H1 (cell line): ENCODE measurements at regions not wholly inside any gene's neighbourhood (a gene's known extent, or its start where the extent isn't known, plus 50 kb on each side); places are given as distances from the start of the nearest gene placed in this dataset.

Experiments
- CTCF ChIA-PET: fragments of 300-600 bp; sonication (Branson Sonifier 250); formaldehyde crosslinking; loops from one replicate; lab custom pipeline; 2021; ENCODE audit not compliant: partially characterized antibody; lab: Charles Lee
- POLR2A ChIA-PET: fragments of 300-600 bp; sonication (Branson Sonifier 250); formaldehyde crosslinking; loops from one replicate; lab custom pipeline; 2021; ENCODE audit warnings: inconsistent platforms; ENCODE audit not compliant: partially characterized antibody; lab: Charles Lee
- DNase-seq, 2 experiments: peaks; one replicate each; pipeline versions ENCODE4 v3.0.0 to v3.0.0-alpha.2; 2010 to 2022; ENCODE audit warnings: low spot score in 2 of 2, low read depth in 1 of 2, mixed read lengths in 1 of 2
- FAIRE-seq: peaks from 2 replicates; lab custom pipeline; 2011; peaks lifted over from hg19 to GRCh38; lab: Jason Lieb, UNC
- H2AFZ ChIP-seq: 2 replicates; pipeline ENCODE4 v1.8.1; 2012; ENCODE audit warnings: low read length, inconsistent platforms
- H2AK5ac ChIP-seq: 2 replicates; pipeline ENCODE4 v1.6.1; 2013; ENCODE audit warnings: low read depth, low read length
- H2BK120ac ChIP-seq: replicated peaks from 2 replicates; pipeline ENCODE3; 2013; ENCODE audit warnings: low read depth, low read length, inconsistent platforms
- H2BK12ac ChIP-seq: 2 replicates; pipeline ENCODE4 v1.6.1; 2013; ENCODE audit warnings: low read depth, low read length
- H2BK15ac ChIP-seq: 2 replicates; pipeline ENCODE4 v1.6.1; 2013; ENCODE audit warnings: low read length
- H2BK20ac ChIP-seq: 2 replicates; pipeline ENCODE4 v1.6.1; 2013; ENCODE audit warnings: low read length
- H2BK5ac ChIP-seq: 2 replicates; pipeline ENCODE4 v1.6.1; 2013; ENCODE audit warnings: low read depth, low read length
- H3K14ac ChIP-seq: 2 replicates; pipeline ENCODE4 v1.6.1; 2013; ENCODE audit warnings: inconsistent platforms; ENCODE audit not compliant: insufficient read length
- H3K18ac ChIP-seq: 2 replicates; pipeline ENCODE4 v1.6.1; 2013; ENCODE audit warnings: low read length; ENCODE audit errors: extremely low read depth
- H3K23ac ChIP-seq: 2 replicates; pipeline ENCODE4 v1.6.1; 2013; ENCODE audit warnings: inconsistent platforms; ENCODE audit not compliant: insufficient read length
- H3K23me2 ChIP-seq: 2 replicates; pipeline ENCODE4 v1.6.1; 2013; ENCODE audit warnings: low read depth, low read length
- H3K27ac ChIP-seq: 2 replicates; pipeline ENCODE4 v1.6.1; 2011; ENCODE audit warnings: low read depth, low read length, inconsistent platforms
- H3K27me3 ChIP-seq, 4 experiments: replicated peaks in 1 of 4; 1 replicate in 1 of 4; 2 replicates in 3 of 4; pipeline versions ENCODE4 v1.6.1 to v1.8.1; 2011 to 2013; ENCODE audit warnings: low read length in 3 of 4, mild to moderate bottlenecking in 3 of 4, inconsistent platforms in 2 of 4, mixed read lengths in 2 of 4, moderate library complexity in 1 of 4; ENCODE audit not compliant: control insufficient read depth in 3 of 4, insufficient read depth in 3 of 4; ENCODE audit errors: extremely low read depth in 1 of 4
- H3K36me3 ChIP-seq, 4 experiments: 2 replicates each; pipeline versions ENCODE4 v1.6.1 to v1.8.1; 2011 to 2013; ENCODE audit warnings: mild to moderate bottlenecking in 4 of 4, low read length in 3 of 4, moderate library complexity in 2 of 4, control low read depth in 1 of 4, inconsistent platforms in 1 of 4; ENCODE audit not compliant: insufficient read depth in 4 of 4, control insufficient read depth in 2 of 4
- H3K4ac ChIP-seq: replicated peaks from 2 replicates; pipeline ENCODE3; 2013; ENCODE audit warnings: low read length, low read depth, mixed read lengths, inconsistent platforms; ENCODE audit not compliant: insufficient read length
- H3K4me1 ChIP-seq, 4 experiments: replicated peaks in 1 of 4; 1 replicate in 1 of 4; 2 replicates in 3 of 4; pipeline versions ENCODE4 v1.6.1 to v1.8.1; 2011 to 2013; ENCODE audit warnings: low read length in 3 of 4, inconsistent platforms in 2 of 4, mixed read lengths in 1 of 4; ENCODE audit not compliant: insufficient read depth in 4 of 4, control insufficient read depth in 3 of 4
- H3K4me2 ChIP-seq, 2 experiments: 2 replicates each; pipeline versions ENCODE4 v1.6.1 to v1.8.1; 2011 to 2013; ENCODE audit warnings: low read depth in 2 of 2, low read length in 2 of 2, control low read depth in 1 of 2, inconsistent platforms in 1 of 2, mild to moderate bottlenecking in 1 of 2; ENCODE audit not compliant: insufficient read depth in 1 of 2
- H3K4me3 ChIP-seq, 4 experiments: fragments of 200-600, 300-600 bp in 1 of 4; sonication (generic), shearing (Covaris generic), sonication (Bioruptor Twin) in 1 of 4; 2 replicates each; pipeline versions ENCODE4 v1.5.1 to v1.8.1; 2011 to 2016; ENCODE audit warnings: low read length in 4 of 4, low read depth in 3 of 4, control low read depth in 2 of 4, inconsistent platforms in 2 of 4, mild to moderate bottlenecking in 2 of 4, mixed read lengths in 1 of 4, moderate library complexity in 1 of 4; ENCODE audit not compliant: insufficient read depth in 2 of 4; ENCODE audit errors: extremely low read depth in 1 of 4
- H3K56ac ChIP-seq: replicated peaks from 2 replicates; pipeline ENCODE3; 2013; ENCODE audit warnings: low read depth, mild to moderate bottlenecking, mixed read lengths, low read length, inconsistent platforms; ENCODE audit not compliant: insufficient read length
- H3K79me1 ChIP-seq: 2 replicates; pipeline ENCODE4 v1.6.1; 2013; ENCODE audit warnings: low read depth, low read length, control low read depth
- H3K79me2 ChIP-seq, 2 experiments: 2 replicates each; pipeline versions ENCODE4 v1.6.1 to v1.8.1; 2012 to 2013; ENCODE audit warnings: low read length in 2 of 2, mild to moderate bottlenecking in 2 of 2, inconsistent platforms in 1 of 2; ENCODE audit not compliant: insufficient read depth in 2 of 2, control insufficient read depth in 1 of 2
- H3K9ac ChIP-seq, 4 experiments: replicated peaks in 1 of 4; 1 replicate in 1 of 4; 2 replicates in 3 of 4; pipeline versions ENCODE4 v1.6.1 to v1.8.1; 2011 to 2013; ENCODE audit warnings: low read depth in 3 of 4, low read length in 3 of 4, control low read depth in 2 of 4, mild to moderate bottlenecking in 2 of 4, moderate library complexity in 2 of 4, inconsistent platforms in 1 of 4; ENCODE audit errors: extremely low read depth in 1 of 4
- H3K9me3 ChIP-seq, 2 experiments: 2 replicates each; pipeline versions ENCODE4 v1.6.1 to v1.8.1; 2012 to 2013; ENCODE audit warnings: mild to moderate bottlenecking in 2 of 2, moderate library complexity in 2 of 2, control low read depth in 1 of 2, inconsistent platforms in 1 of 2, low read depth in 1 of 2, low read length in 1 of 2, mixed read lengths in 1 of 2; ENCODE audit not compliant: insufficient read depth in 2 of 2
- H4K20me1 ChIP-seq, 2 experiments: replicated peaks in 1 of 2; 2 replicates each; pipeline versions ENCODE3 to v1.8.1; 2011 to 2013; ENCODE audit warnings: inconsistent platforms in 2 of 2, low read length in 2 of 2, mild to moderate bottlenecking in 1 of 2; ENCODE audit not compliant: insufficient read depth in 2 of 2, control insufficient read depth in 1 of 2
- H4K5ac ChIP-seq: 2 replicates; pipeline ENCODE4 v1.6.1; 2013; ENCODE audit warnings: low read length, low read depth, mixed read lengths, inconsistent platforms; ENCODE audit not compliant: insufficient read length
- H4K8ac ChIP-seq: 2 replicates; pipeline ENCODE4 v1.8.0; 2013; ENCODE audit warnings: mild to moderate bottlenecking, moderate library complexity, low read length, inconsistent platforms; ENCODE audit not compliant: insufficient read depth; ENCODE audit errors: extremely low read depth
- H4K91ac ChIP-seq: replicated peaks from 2 replicates; pipeline ENCODE3; 2013; ENCODE audit warnings: low read length, mixed read lengths, inconsistent platforms; ENCODE audit not compliant: insufficient read length
- CBX8 ChIP-seq: fragments of 300-800, 300-1000 bp; sonication (generic); IDR thresholded peaks from 2 replicates; pipeline ENCODE4 v1.7.1; 2016; ENCODE audit warnings: low read depth, low read length, borderline replicate concordance
- CREB1 ChIP-seq: IDR thresholded peaks from 2 replicates; pipeline ENCODE4 v1.6.1; 2012; ENCODE audit warnings: inconsistent platforms
- EGR1 ChIP-seq: IDR thresholded peaks from 2 replicates; pipeline ENCODE4 v1.6.1; 2011; ENCODE audit warnings: low read depth, low read length, borderline replicate concordance
- EZH2 ChIP-seq: fragments of 200-600 bp; sonication (generic); IDR thresholded peaks from 2 replicates; pipeline ENCODE4 v1.7.1; 2012; ENCODE audit warnings: low read depth, mild to moderate bottlenecking, moderate library complexity, low read length, inconsistent platforms; ENCODE audit not compliant: severe bottlenecking
- HDAC2 ChIP-seq, 2 experiments: fragments of 300-600 bp in 1 of 2; sonication (generic) in 1 of 2; IDR thresholded peaks; 2 replicates each; pipeline ENCODE4 v1.6.1; 2011 to 2012; ENCODE audit warnings: low read depth in 2 of 2, low read length in 2 of 2, mild to moderate bottlenecking in 2 of 2, moderate library complexity in 2 of 2, borderline replicate concordance in 1 of 2, inconsistent platforms in 1 of 2
- JUN ChIP-seq: IDR thresholded peaks from 2 replicates; pipeline ENCODE4 v1.6.1; 2011; ENCODE audit warnings: low read depth, mild to moderate bottlenecking, improper control_type of control experiment, low read length
- MAFK ChIP-seq: IDR thresholded peaks from 2 replicates; pipeline ENCODE4 v1.6.1; 2012; ENCODE audit warnings: low read depth, mild to moderate bottlenecking, improper control_type of control experiment, low read length
- MAX ChIP-seq: IDR thresholded peaks from 2 replicates; pipeline ENCODE4 v1.6.1; 2012; ENCODE audit warnings: inconsistent platforms
- NANOG ChIP-seq: IDR thresholded peaks from 2 replicates; pipeline ENCODE4 v1.6.1; 2011; ENCODE audit warnings: low read length, low read depth, mild to moderate bottlenecking, inconsistent platforms; ENCODE audit not compliant: insufficient read depth, poor library complexity, severe bottlenecking
- POU5F1 ChIP-seq: IDR thresholded peaks from 2 replicates; pipeline ENCODE4 v1.6.1; 2011; ENCODE audit warnings: low read depth, mild to moderate bottlenecking, low read length, moderate library complexity
- RFX5 ChIP-seq: IDR thresholded peaks from 2 replicates; pipeline ENCODE4 v1.6.1; 2011; ENCODE audit warnings: low read depth, low read length, improper control_type of control experiment, borderline replicate concordance
- SIX5 ChIP-seq: IDR thresholded peaks from 2 replicates; pipeline ENCODE4 v1.6.1; 2011; ENCODE audit warnings: mild to moderate bottlenecking, low read depth, low read length
- SP4 ChIP-seq: IDR thresholded peaks from 2 replicates; pipeline ENCODE4 v1.6.1; 2012; ENCODE audit warnings: low read length, inconsistent platforms
- TAF1 ChIP-seq: IDR thresholded peaks from 2 replicates; pipeline ENCODE4 v1.6.1; 2011; ENCODE audit warnings: mild to moderate bottlenecking, low read depth, low read length
- ZNF274 ChIP-seq: IDR thresholded peaks from 2 replicates; pipeline ENCODE4 v1.7.0; 2012; ENCODE audit warnings: low read length, borderline replicate concordance; ENCODE audit errors: extremely low read depth
- WGBS, 2 experiments: shearing (Covaris generic) in 1 of 2; methylation state at CpG; one replicate each; pipeline versions ENCODE4 v1.1.6 to v1.1.7; 2013 to 2015; ENCODE audit warnings: low lambda C conversion rate in 2 of 2, mixed read lengths in 2 of 2, inconsistent platforms in 1 of 2, low coverage in 1 of 2, missing lambda C conversion rate in 1 of 2; ENCODE audit not compliant: insufficient replicate concordance in 2 of 2, insufficient coverage in 1 of 2, insufficient read length in 1 of 2; ENCODE audit errors: extremely low coverage in 1 of 2, missing lambda C conversion rate in 1 of 2; 5-methylcytosine and 5-hydroxymethylcytosine counted together

- Histone ChIP-seq H3K4me1 (peaks cover 3 to 11% (median 5%) of the 10 kb centered on the region in 4 experiments; a peak in 6 of 7 replicates), H2AFZ (no peak overlapping the region), H3K18ac (no peak overlapping the region), H4K5ac (no peak overlapping the region), H2BK120ac (no peak overlapping the region), H3K14ac (no peak overlapping the region), H3K23me2 (no peaks in the 10 kb centered on the region), H3K4ac (no peak overlapping the region), H3K9me3 (no peaks in the 10 kb centered on the region), H4K20me1 (no peaks in the 10 kb centered on the region), H3K36me3 (no peaks in the 10 kb centered on the region), H2BK15ac (no peak overlapping the region), H3K56ac (no peak overlapping the region), H2AK5ac (no peak overlapping the region), H3K79me2 (no peaks in the 10 kb centered on the region), H3K79me1 (no peaks in the 10 kb centered on the region), H2BK5ac (no peak overlapping the region), H4K91ac (no peak overlapping the region), H2BK20ac (no peak overlapping the region), H3K9ac (no peak overlapping the region), H2BK12ac (no peak overlapping the region), H3K27ac (no peak overlapping the region), H3K4me3 (no peak overlapping the region), H3K27me3 (no peaks in the 10 kb centered on the region), H4K8ac (no peak overlapping the region), H3K23ac (no peak overlapping the region), H3K4me2 (no peak overlapping the region)
- TF ChIP-seq EGR1 = no peak
- TF ChIP-seq MAX = no peak
- no peak for TF ChIP-seq EZH2
- no peak for TF ChIP-seq MAFK
- TF ChIP-seq CREB1 = no peak
- TF ChIP-seq CBX8 = no peak
- TF ChIP-seq POU5F1 = no peak
- no peak for TF ChIP-seq SIX5
- TF ChIP-seq JUN = no peak
- TF ChIP-seq RFX5 = no peak
- no peak for TF ChIP-seq TAF1
- TF ChIP-seq ZNF274 = no peak
- no peak for TF ChIP-seq HDAC2 (IDR thresholded peaks at IDR 0.05; ENCODE audit: borderline replicate concordance in 1 of 2, low read depth in 2 of 2, low read length in 2 of 2)
- no peak for TF ChIP-seq SP4
- no peak for TF ChIP-seq NANOG
- POLR2A ChIA-PET = no interaction called here
- no peak for DNase-seq
- CTCF ChIA-PET = interaction anchor here (1.1 to 1.9 kb wide), 2 partner anchors 9 to 68 kb away, joined by 3 to 4 read pairs; no protein-coding TSS in a partner anchor
- WGBS, 2 experiments = 84% methylated on average over 6 of the region's 6 CpGs; no CpG with 5 or more reads in 1 of the 2 experiments
- FAIRE-seq = no peak
Measured at GRCh38 chr22:49198705-49199084, 629.0 kb downstream of the BRD1 start.
